ENCODE measurements at regions not wholly inside any gene's neighbourhood (a gene's known extent, or its start where the extent isn't known, plus 50 kb on each side); places are given as distances from the start of the nearest gene placed in this dataset.

DNA sequence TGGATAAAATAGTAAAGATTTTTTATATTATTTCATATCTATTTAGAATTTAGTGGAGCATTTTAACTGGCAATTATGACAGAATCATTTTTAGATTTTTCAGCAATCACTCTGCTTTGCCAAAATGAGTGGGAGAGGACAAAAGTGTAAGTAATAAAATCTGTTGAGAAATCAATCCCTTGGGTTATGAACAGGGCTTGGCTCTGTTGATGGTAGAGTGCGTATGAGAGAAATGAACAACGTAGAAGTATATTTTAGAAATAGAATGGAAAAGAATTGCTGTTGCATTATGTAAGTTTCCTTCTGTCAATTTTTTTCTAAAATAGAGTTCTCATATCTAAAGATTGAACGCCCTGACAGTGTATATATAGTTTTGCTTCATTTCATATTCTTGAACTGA is 154.1 kb upstream of the PRDM9 start:
- Histone ChIP-seq H3K4me2 (ENCODE audit: low read length) (no peak overlapping the region), H3K27me3 (ENCODE audit: insufficient read depth, low read length) (no peaks in the 10 kb centered on the region), H4K20me1 (ENCODE audit: insufficient read depth, low read length) (no peaks in the 10 kb centered on the region), H3K4me1 (ENCODE audit: insufficient read depth, low read length, severe bottlenecking) (no peaks in the 10 kb centered on the region), H3K36me3 (ENCODE audit: insufficient read depth, low read length) (no peaks in the 10 kb centered on the region), H3K4me3 (ENCODE audit: low read depth, low read length, poor library complexity, severe bottlenecking) (no peak overlapping the region), H3F3A (ENCODE audit: insufficient read depth, low read length) (no peaks in the 10 kb centered on the region), H3K9ac (ENCODE audit: low read length) (no peak overlapping the region), H3K27ac (ENCODE audit: low read depth, low read length, poor library complexity, severe bottlenecking) (no peak overlapping the region), H3K9me2 (ENCODE audit: low read depth, low read length) (no peaks in the 10 kb centered on the region), H2AFZ (ENCODE audit: low read length) (no peak overlapping the region), H3K9me3 (ENCODE audit: low read length) (no peaks in the 10 kb centered on the region), H3K79me2 (ENCODE audit: insufficient read depth, low read length) (no peaks in the 10 kb centered on the region)
- no peak for TF ChIP-seq CTCF (IDR thresholded peaks at IDR 0.05; ENCODE audit: low read length)
- TF ChIP-seq EZH2 (IDR thresholded peaks at IDR 0.05; ENCODE audit: borderline replicate concordance, low read length) = no peak

- Histone ChIP-seq H3K27ac (ENCODE audit: low read depth, low read length, poor library complexity, severe bottlenecking) (no peak overlapping the region), H3K4me1 (ENCODE audit: insufficient read depth, low read length, severe bottlenecking) (no peaks in the 10 kb centered on the region), H4K20me1 (ENCODE audit: insufficient read depth, low read length) (no peaks in the 10 kb centered on the region), H3K4me3 (ENCODE audit: low read depth, low read length, poor library complexity, severe bottlenecking) (no peak overlapping the region), H3K4me2 (ENCODE audit: low read length) (no peak overlapping the region), H3K9me2 (ENCODE audit: low read depth, low read length) (no peaks in the 10 kb centered on the region), H3K36me3 (ENCODE audit: insufficient read depth, low read length) (no peaks in the 10 kb centered on the region), H3K9me3 (ENCODE audit: low read length) (no peaks in the 10 kb centered on the region), H3K27me3 (ENCODE audit: insufficient read depth, low read length) (no peaks in the 10 kb centered on the region), H3K9ac (ENCODE audit: low read length) (no peak overlapping the region), H2AFZ (ENCODE audit: low read length) (no peak overlapping the region), H3K79me2 (ENCODE audit: insufficient read depth, low read length) (no peaks in the 10 kb centered on the region), H3F3A (ENCODE audit: insufficient read depth, low read length) (no peaks in the 10 kb centered on the region)
- TF ChIP-seq CTCF (IDR thresholded peaks at IDR 0.05; ENCODE audit: low read length) = peak; percentile 13; the same call in 1 of the 2 replicates
- no peak for TF ChIP-seq EZH2 (IDR thresholded peaks at IDR 0.05; ENCODE audit: borderline replicate concordance, low read length)
Measured at GRCh38 chr5:23352446-23352845, 155.0 kb upstream of the PRDM9 start.

DNA sequence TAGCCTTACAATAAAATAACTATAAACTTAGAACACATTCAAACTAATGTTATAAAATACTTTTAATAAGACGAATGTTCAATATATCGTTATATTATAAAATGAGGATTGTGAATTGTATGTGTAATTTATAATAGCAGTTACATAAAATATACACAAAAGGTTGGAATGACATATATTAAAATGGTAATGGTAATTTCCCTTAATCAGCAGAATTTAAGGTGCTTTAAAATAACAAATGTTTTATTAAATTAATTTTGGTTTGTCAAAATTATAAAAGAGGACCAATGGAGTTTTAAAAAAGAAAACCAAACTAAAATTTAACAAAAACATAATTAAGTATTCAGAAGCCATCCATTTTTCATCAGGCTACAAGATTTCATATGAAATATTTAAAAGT is 164.3 kb upstream of the PRDM9 start:
- H3K79me2 ChIP-seq (ENCODE audit: insufficient read depth, low read length) = no peaks in the 10 kb centered on the region
- H3K4me1 ChIP-seq (ENCODE audit: insufficient read depth, low read length, severe bottlenecking) = no peaks in the 10 kb centered on the region
- no peaks in the 10 kb centered on the region for H3K9me2 ChIP-seq (ENCODE audit: low read depth, low read length)
- no peaks in the 10 kb centered on the region for H3K36me3 ChIP-seq (ENCODE audit: insufficient read depth, low read length)
- H2AFZ ChIP-seq (ENCODE audit: low read length) = no peak overlapping the region
- no peaks in the 10 kb centered on the region for H3K9me3 ChIP-seq (ENCODE audit: low read length)
- H3K4me3 ChIP-seq (ENCODE audit: low read depth, low read length, poor library complexity, severe bottlenecking) = no peak overlapping the region
- H3K27ac ChIP-seq (ENCODE audit: low read depth, low read length, poor library complexity, severe bottlenecking) = no peak overlapping the region
- H3K4me2 ChIP-seq (ENCODE audit: low read length) = no peak overlapping the region
- no peaks in the 10 kb centered on the region; the same call in 1 of the 2 replicates for H3F3A ChIP-seq (ENCODE audit: insufficient read depth, low read length)
- no peak overlapping the region for H3K9ac ChIP-seq (ENCODE audit: low read length)
- TF ChIP-seq EZH2 (IDR thresholded peaks at IDR 0.05; ENCODE audit: borderline replicate concordance, low read length) = no peak
- TF ChIP-seq CTCF (IDR thresholded peaks at IDR 0.05; ENCODE audit: low read length) = no peak
- no peaks in the 10 kb centered on the region for H3K27me3 ChIP-seq (ENCODE audit: insufficient read depth, low read length)
- no peaks in the 10 kb centered on the region for H4K20me1 ChIP-seq (ENCODE audit: insufficient read depth, low read length)
